ENCODE measurements at regions not wholly inside any gene's neighbourhood (a gene's known extent, or its start where the extent isn't known, plus 50 kb on each side); places are given as distances from the start of the nearest gene placed in this dataset.

GRCh38 chr6:103995571-103995970 is 864.1 kb downstream of the HACE1 start:
- no peaks in the 10 kb centered on the region for H3K9me3 ChIP-seq
- no peaks in the 10 kb centered on the region for H3K27me3 ChIP-seq
- H3K4me3 ChIP-seq: no peak overlapping the region
- TF ChIP-seq POLR2AphosphoS5 (IDR thresholded peaks at IDR 0.05; ENCODE audit: insufficient read depth in 1 of 2, low read depth in 1 of 2) (no peak), POLR2A (IDR thresholded peaks at IDR 0.05) (no peak), CTCF (IDR thresholded peaks at IDR 0.05) (no peak)
- DNase-seq (ENCODE audit: extremely low spot score in 2 of 2): no peak
- H3K4me1 ChIP-seq: no peaks in the 10 kb centered on the region
- H3K27ac ChIP-seq: no peak overlapping the region
- no peaks in the 10 kb centered on the region for H3K36me3 ChIP-seq
- intact Hi-C loops (cut with DNase I): no loop called here

DNA sequence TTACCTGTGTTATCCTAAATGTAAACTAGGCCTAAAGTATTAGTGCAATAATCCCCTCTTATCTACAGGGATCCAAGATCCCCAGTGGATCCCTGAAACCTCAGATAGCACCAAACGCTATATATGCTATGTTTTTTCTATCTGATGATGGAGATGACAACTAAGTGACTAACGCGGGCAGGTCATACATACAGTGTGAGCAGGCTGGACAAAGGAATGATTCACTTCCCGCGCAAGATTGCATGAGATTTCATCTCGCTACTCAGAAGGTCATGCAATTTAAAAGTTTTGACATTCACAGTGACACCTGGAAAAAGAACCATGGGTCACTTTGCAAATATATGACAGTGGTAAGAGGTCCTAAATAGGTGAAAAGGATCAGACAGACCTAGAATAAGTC is 875.9 kb downstream of the HACE1 start:
- H3K9me3 ChIP-seq: no peaks in the 10 kb centered on the region
- no peak overlapping the region for H3K27ac ChIP-seq
- H3K4me1 ChIP-seq: no peaks in the 10 kb centered on the region
- no peaks in the 10 kb centered on the region for H3K36me3 ChIP-seq
- intact Hi-C loops (cut with DNase I): no loop called here
- TF ChIP-seq CTCF (IDR thresholded peaks at IDR 0.05): no peak
- TF ChIP-seq POLR2A (IDR thresholded peaks at IDR 0.05): no peak
- TF ChIP-seq POLR2AphosphoS5 (IDR thresholded peaks at IDR 0.05; ENCODE audit: insufficient read depth in 1 of 2, low read depth in 1 of 2): no peak
- DNase-seq (ENCODE audit: extremely low spot score in 2 of 2): no peak
- H3K4me3 ChIP-seq: no peak overlapping the region
- no peaks in the 10 kb centered on the region for H3K27me3 ChIP-seq

DNA sequence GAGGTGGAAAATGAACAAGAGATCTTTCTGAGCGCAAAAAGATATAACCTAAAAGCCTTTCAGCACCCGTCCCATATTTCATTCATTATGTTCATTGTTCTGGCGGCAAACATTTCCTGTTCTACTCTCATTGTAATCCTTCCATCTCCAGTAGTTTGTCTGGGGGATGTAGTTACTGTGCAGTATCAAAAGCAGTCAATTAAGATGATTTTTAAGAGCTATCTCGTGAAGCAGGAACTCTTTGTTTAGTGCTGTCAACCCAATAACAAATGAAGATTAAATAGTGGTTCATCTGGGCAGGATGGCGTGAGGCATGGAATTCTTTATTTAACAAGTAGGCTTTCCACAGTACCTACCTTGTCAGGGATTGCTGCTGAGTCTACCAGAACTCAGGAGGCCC is 876.7 kb downstream of the HACE1 start:
- Histone ChIP-seq H3K9me3 (no peaks in the 10 kb centered on the region), H3K4me3 (no peak overlapping the region), H3K27me3 (no peaks in the 10 kb centered on the region), H3K4me1 (no peaks in the 10 kb centered on the region), H3K27ac (no peak overlapping the region), H3K36me3 (no peaks in the 10 kb centered on the region)
- DNase-seq (ENCODE audit: extremely low spot score in 2 of 2): no peak
- intact Hi-C loops (cut with DNase I): no loop called here
- TF ChIP-seq POLR2AphosphoS5 (IDR thresholded peaks at IDR 0.05; ENCODE audit: insufficient read depth in 1 of 2, low read depth in 1 of 2) (no peak), CTCF (IDR thresholded peaks at IDR 0.05) (no peak), POLR2A (IDR thresholded peaks at IDR 0.05) (no peak)

DNA sequence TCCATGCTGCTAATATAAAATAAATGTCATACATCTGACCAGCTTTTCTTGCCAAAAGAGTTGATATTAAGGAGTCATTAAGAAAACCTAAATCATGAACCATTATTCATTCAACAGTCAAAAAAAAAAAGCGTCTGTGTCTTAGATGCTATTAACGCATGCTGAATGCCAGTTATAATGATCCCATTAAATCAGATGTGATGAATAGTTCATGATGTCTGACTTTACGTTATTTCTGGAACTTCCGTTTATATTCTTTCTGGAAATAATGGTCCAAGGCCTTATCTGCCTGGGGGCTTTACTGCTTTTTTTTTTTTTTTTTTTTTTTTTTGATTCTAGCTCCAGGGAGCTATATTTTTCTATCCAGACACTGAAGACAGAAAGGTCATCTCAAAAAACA is 877.1 kb downstream of the HACE1 start:
- no peaks in the 10 kb centered on the region for H3K27me3 ChIP-seq
- H3K4me1 ChIP-seq: no peaks in the 10 kb centered on the region
- no peaks in the 10 kb centered on the region for H3K9me3 ChIP-seq
- no peak for DNase-seq (ENCODE audit: extremely low spot score in 2 of 2)
- TF ChIP-seq POLR2AphosphoS5 (IDR thresholded peaks at IDR 0.05; ENCODE audit: insufficient read depth in 1 of 2, low read depth in 1 of 2) (no peak), POLR2A (IDR thresholded peaks at IDR 0.05) (no peak), CTCF (IDR thresholded peaks at IDR 0.05) (no peak)
- H3K27ac ChIP-seq: no peak overlapping the region
- intact Hi-C loops (cut with DNase I): no loop called here
- no peaks in the 10 kb centered on the region for H3K36me3 ChIP-seq
- no peak overlapping the region for H3K4me3 ChIP-seq

DNA sequence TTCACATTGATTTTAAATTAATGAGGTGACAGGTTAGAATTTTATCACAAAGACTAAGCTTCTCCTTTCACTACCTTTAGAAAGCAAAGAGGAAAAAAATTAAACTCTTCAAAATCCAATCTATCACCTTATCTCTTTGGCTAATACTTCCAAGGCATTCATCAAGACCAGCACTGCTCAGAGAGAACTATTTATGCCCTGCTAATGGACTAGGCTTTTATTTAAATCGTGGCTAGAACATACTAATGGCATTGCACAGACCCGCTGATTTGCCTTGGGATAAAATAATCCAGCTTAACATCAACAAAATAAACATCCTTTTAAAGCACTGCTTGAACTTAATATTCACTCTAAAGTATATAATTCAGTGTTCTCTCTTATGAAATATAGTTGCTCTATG is 880.4 kb downstream of the HACE1 start:
- Histone ChIP-seq H3K4me3 (no peak overlapping the region), H3K36me3 (no peaks in the 10 kb centered on the region), H3K27me3 (no peaks in the 10 kb centered on the region), H3K4me1 (no peaks in the 10 kb centered on the region), H3K27ac (no peak overlapping the region), H3K9me3 (no peaks in the 10 kb centered on the region)
- TF ChIP-seq CTCF (IDR thresholded peaks at IDR 0.05) (no peak), POLR2A (IDR thresholded peaks at IDR 0.05) (no peak), POLR2AphosphoS5 (IDR thresholded peaks at IDR 0.05; ENCODE audit: insufficient read depth in 1 of 2, low read depth in 1 of 2) (no peak)
- DNase-seq (ENCODE audit: extremely low spot score in 2 of 2): no peak
- intact Hi-C loops (cut with DNase I): no loop called here
